ENCODE measurements at regions not wholly inside any gene's neighbourhood (a gene's known extent, or its start where the extent isn't known, plus 50 kb on each side); places are given as distances from the start of the nearest gene placed in this dataset.

- H3K4me3 ChIP-seq (ENCODE audit: low read length), result no peak overlapping the region
- WGBS (ENCODE audit: insufficient coverage), result 92% methylated on average over 3 of the region's 4 CpGs
- DNase-seq (no peak), ATAC-seq (no peak)
- H3K9me3 ChIP-seq (ENCODE audit: control insufficient read depth, insufficient read depth, low read length), result no peaks in the 10 kb centered on the region
- Mint-ChIP-seq H3K4me3 (no peak overlapping the region), H3K27me3 (ENCODE audit: low read depth in 2 of 2) (peaks cover 19 to 32% of the 10 kb centered on the region in 2 donors), H3K36me3 (no peaks in the 10 kb centered on the region), H3K27ac (no peak overlapping the region), H3K4me1 (no peaks in the 10 kb centered on the region), H3K9me3 (peaks cover 0 to 3% of the 10 kb centered on the region in 2 donors)
- intact Hi-C loops (cut with micrococcal nuclease), result no loop called here
- H3K27ac ChIP-seq (ENCODE audit: low read length), result no peak overlapping the region
- H3K36me3 ChIP-seq (ENCODE audit: control insufficient read depth, insufficient read depth, low read length), result no peaks in the 10 kb centered on the region
- TF ChIP-seq CTCF (IDR thresholded peaks at IDR 0.05), result no peak
- no peaks in the 10 kb centered on the region for H3K4me1 ChIP-seq (ENCODE audit: control insufficient read depth, insufficient read depth, low read length)
- no peaks in the 10 kb centered on the region for H3K27me3 ChIP-seq (ENCODE audit: control insufficient read depth, insufficient read depth, low read length)
Observed at GRCh38 chr4:4808086-4808485, 51.4 kb upstream of the MSX1 start.

GRCh38 chr4:4805887-4806286 lies 53.6 kb upstream of the MSX1 start:
- no peaks in the 10 kb centered on the region for H3K4me1 ChIP-seq (ENCODE audit: control insufficient read depth, insufficient read depth, low read length)
- H3K27me3 ChIP-seq (ENCODE audit: control insufficient read depth, insufficient read depth, low read length), result no peaks in the 10 kb centered on the region
- intact Hi-C loops (cut with micrococcal nuclease), result no loop called here
- ATAC-seq (no peak), DNase-seq (no peak)
- H3K36me3 ChIP-seq (ENCODE audit: control insufficient read depth, insufficient read depth, low read length), result no peaks in the 10 kb centered on the region
- Mint-ChIP-seq H3K36me3 (no peaks in the 10 kb centered on the region), H3K27ac (no peak overlapping the region), H3K27me3 (ENCODE audit: low read depth in 2 of 2) (peaks cover 6 to 10% of the 10 kb centered on the region in 2 donors), H3K4me3 (no peak overlapping the region), H3K4me1 (no peaks in the 10 kb centered on the region), H3K9me3 (peaks cover 0 to under 1% of the 10 kb centered on the region in 2 donors)
- TF ChIP-seq CTCF (IDR thresholded peaks at IDR 0.05), result no peak
- no peaks in the 10 kb centered on the region for H3K9me3 ChIP-seq (ENCODE audit: control insufficient read depth, insufficient read depth, low read length)
- WGBS (ENCODE audit: insufficient coverage), result 82% methylated on average over 8 of the region's 8 CpGs
- H3K4me3 ChIP-seq (ENCODE audit: low read length), result no peak overlapping the region
- H3K27ac ChIP-seq (ENCODE audit: low read length), result no peak overlapping the region

- no peak for ATAC-seq
- intact Hi-C loops (cut with micrococcal nuclease), result no loop called here
- Mint-ChIP-seq H3K4me1 (no peaks in the 10 kb centered on the region), H3K36me3 (no peaks in the 10 kb centered on the region), H3K9me3 (no peaks in the 10 kb centered on the region), H3K27ac (no peak overlapping the region), H3K27me3 (ENCODE audit: low read depth in 2 of 2) (peaks cover 5 to 15% of the 10 kb centered on the region in 2 donors), H3K4me3 (no peak overlapping the region)
- Histone ChIP-seq H3K4me1 (ENCODE audit: control insufficient read depth, insufficient read depth, low read length) (no peaks in the 10 kb centered on the region), H3K27me3 (ENCODE audit: control insufficient read depth, insufficient read depth, low read length) (no peaks in the 10 kb centered on the region), H3K4me3 (ENCODE audit: low read length) (no peak overlapping the region), H3K9me3 (ENCODE audit: control insufficient read depth, insufficient read depth, low read length) (no peaks in the 10 kb centered on the region), H3K27ac (ENCODE audit: low read length) (no peak overlapping the region), H3K36me3 (ENCODE audit: control insufficient read depth, insufficient read depth, low read length) (no peaks in the 10 kb centered on the region)
- WGBS (ENCODE audit: insufficient coverage), result 93% methylated on average over 2 of the region's 2 CpGs
- TF ChIP-seq CTCF (IDR thresholded peaks at IDR 0.05), result no peak
- DNase-seq, result no peak
Observed at GRCh38 chr4:4803912-4804296, 55.6 kb upstream of the MSX1 start.

GRCh38 chr4:4803216-4803911 lies 56.1 kb upstream of the MSX1 start:
- Histone ChIP-seq H3K4me3 (ENCODE audit: low read length) (no peak overlapping the region), H3K9me3 (ENCODE audit: control insufficient read depth, insufficient read depth, low read length) (no peaks in the 10 kb centered on the region), H3K4me1 (ENCODE audit: control insufficient read depth, insufficient read depth, low read length) (no peaks in the 10 kb centered on the region), H3K27me3 (ENCODE audit: control insufficient read depth, insufficient read depth, low read length) (no peaks in the 10 kb centered on the region), H3K36me3 (ENCODE audit: control insufficient read depth, insufficient read depth, low read length) (no peaks in the 10 kb centered on the region), H3K27ac (ENCODE audit: low read length) (no peak overlapping the region)
- ATAC-seq (peak in 1 of 3 donors; percentile 23), DNase-seq (no peak)
- Mint-ChIP-seq H3K27me3 (ENCODE audit: low read depth in 2 of 2) (peaks cover 6 to 20% of the 10 kb centered on the region in 2 donors), H3K36me3 (no peaks in the 10 kb centered on the region), H3K4me1 (no peaks in the 10 kb centered on the region), H3K27ac (no peak overlapping the region), H3K9me3 (no peaks in the 10 kb centered on the region), H3K4me3 (no peak overlapping the region)
- TF ChIP-seq CTCF (IDR thresholded peaks at IDR 0.05), result no peak
- WGBS (ENCODE audit: insufficient coverage), result 67% methylated on average over 5 of the region's 5 CpGs
- intact Hi-C loops (cut with micrococcal nuclease), result no loop called here
